H1 (cell line): ENCODE measurements at regions not wholly inside any gene's neighbourhood (a gene's known extent, or its start where the extent isn't known, plus 50 kb on each side); places are given as distances from the start of the nearest gene placed in this dataset.

ENCODE experiments used
- ASH2L ChIP-seq: fragments of 200-600, 300-600 bp; sonication (generic); IDR thresholded peaks from one replicate; pipeline ENCODE4 v1.7.1; 2017; ENCODE audit warnings: low read length
- BCL11A ChIP-seq, 2 experiments: IDR thresholded peaks; one replicate each; pipeline ENCODE4 v1.6.1; 2011; ENCODE audit warnings: low read depth in 2 of 2, low read length in 2 of 2, mild to moderate bottlenecking in 2 of 2
- HDAC2 ChIP-seq, 2 experiments: fragments of 300-600 bp in 1 of 2; sonication (generic) in 1 of 2; IDR thresholded peaks; 2 replicates each; pipeline ENCODE4 v1.6.1; 2011 to 2012; ENCODE audit warnings: low read depth in 2 of 2, low read length in 2 of 2, mild to moderate bottlenecking in 2 of 2, moderate library complexity in 2 of 2, borderline replicate concordance in 1 of 2, inconsistent platforms in 1 of 2
- HDAC6 ChIP-seq: IDR thresholded peaks from one replicate; pipeline ENCODE4 v1.7.1; 2012; ENCODE audit warnings: low read depth, mild to moderate bottlenecking, inconsistent platforms, low read length, moderate library complexity
- KDM1A ChIP-seq: fragments of 200-600, 300-600 bp; sonication (generic); IDR thresholded peaks from 2 replicates; pipeline ENCODE4 v1.7.1; 2016; ENCODE audit warnings: mild to moderate bottlenecking, low read length, borderline replicate concordance
- KDM5A ChIP-seq: fragments of 200-600 bp; IDR thresholded peaks from 2 replicates; pipeline ENCODE4 v1.7.1; 2012; ENCODE audit warnings: mild to moderate bottlenecking, low read length, inconsistent platforms, mixed read lengths
- POLR2A ChIP-seq, 2 experiments: IDR thresholded peaks; 1 replicate in 1 of 2; 2 replicates in 1 of 2; pipeline ENCODE4 v1.6.1; 2011; ENCODE audit warnings: low read depth in 2 of 2, low read length in 2 of 2, mild to moderate bottlenecking in 2 of 2; ENCODE audit errors: control extremely low read depth in 1 of 2
- SP4 ChIP-seq: IDR thresholded peaks from 2 replicates; pipeline ENCODE4 v1.6.1; 2012; ENCODE audit warnings: low read length, inconsistent platforms
- TCF12 ChIP-seq: IDR thresholded peaks from 2 replicates; pipeline ENCODE4 v1.6.1; 2011; ENCODE audit warnings: low read depth, mild to moderate bottlenecking, low read length
- TF ChIP-seq, protein P1 (sequence below): fragments of 300-600 bp; sonication (generic); IDR thresholded peaks from 2 replicates; pipeline ENCODE4 v1.7.1; 2012; ENCODE audit warnings: low read length, moderate library complexity, mild to moderate bottlenecking, inconsistent platforms; ENCODE audit not compliant: insufficient replicate concordance

DNA sequence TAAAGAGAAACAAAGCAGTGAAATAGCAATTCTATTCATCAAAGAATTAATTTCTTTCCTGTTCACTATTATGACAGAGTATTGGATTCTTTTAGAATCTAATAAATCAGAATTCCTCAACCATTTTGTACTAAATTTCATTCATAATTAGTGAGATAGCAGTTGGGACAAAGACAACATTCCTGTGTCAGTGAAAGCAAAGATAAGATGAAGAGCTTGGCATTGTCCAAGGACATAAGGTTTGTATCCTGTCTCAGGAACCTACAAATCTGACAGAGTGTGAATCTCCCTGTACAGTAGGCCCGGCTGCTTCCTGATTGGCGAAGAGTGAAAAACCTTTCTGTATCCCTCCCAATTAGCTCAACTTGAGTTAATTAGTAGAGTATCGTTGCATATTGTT lies 349.1 kb downstream of the ISL1 start (continued):
- TF ChIP-seq, protein P1, sequence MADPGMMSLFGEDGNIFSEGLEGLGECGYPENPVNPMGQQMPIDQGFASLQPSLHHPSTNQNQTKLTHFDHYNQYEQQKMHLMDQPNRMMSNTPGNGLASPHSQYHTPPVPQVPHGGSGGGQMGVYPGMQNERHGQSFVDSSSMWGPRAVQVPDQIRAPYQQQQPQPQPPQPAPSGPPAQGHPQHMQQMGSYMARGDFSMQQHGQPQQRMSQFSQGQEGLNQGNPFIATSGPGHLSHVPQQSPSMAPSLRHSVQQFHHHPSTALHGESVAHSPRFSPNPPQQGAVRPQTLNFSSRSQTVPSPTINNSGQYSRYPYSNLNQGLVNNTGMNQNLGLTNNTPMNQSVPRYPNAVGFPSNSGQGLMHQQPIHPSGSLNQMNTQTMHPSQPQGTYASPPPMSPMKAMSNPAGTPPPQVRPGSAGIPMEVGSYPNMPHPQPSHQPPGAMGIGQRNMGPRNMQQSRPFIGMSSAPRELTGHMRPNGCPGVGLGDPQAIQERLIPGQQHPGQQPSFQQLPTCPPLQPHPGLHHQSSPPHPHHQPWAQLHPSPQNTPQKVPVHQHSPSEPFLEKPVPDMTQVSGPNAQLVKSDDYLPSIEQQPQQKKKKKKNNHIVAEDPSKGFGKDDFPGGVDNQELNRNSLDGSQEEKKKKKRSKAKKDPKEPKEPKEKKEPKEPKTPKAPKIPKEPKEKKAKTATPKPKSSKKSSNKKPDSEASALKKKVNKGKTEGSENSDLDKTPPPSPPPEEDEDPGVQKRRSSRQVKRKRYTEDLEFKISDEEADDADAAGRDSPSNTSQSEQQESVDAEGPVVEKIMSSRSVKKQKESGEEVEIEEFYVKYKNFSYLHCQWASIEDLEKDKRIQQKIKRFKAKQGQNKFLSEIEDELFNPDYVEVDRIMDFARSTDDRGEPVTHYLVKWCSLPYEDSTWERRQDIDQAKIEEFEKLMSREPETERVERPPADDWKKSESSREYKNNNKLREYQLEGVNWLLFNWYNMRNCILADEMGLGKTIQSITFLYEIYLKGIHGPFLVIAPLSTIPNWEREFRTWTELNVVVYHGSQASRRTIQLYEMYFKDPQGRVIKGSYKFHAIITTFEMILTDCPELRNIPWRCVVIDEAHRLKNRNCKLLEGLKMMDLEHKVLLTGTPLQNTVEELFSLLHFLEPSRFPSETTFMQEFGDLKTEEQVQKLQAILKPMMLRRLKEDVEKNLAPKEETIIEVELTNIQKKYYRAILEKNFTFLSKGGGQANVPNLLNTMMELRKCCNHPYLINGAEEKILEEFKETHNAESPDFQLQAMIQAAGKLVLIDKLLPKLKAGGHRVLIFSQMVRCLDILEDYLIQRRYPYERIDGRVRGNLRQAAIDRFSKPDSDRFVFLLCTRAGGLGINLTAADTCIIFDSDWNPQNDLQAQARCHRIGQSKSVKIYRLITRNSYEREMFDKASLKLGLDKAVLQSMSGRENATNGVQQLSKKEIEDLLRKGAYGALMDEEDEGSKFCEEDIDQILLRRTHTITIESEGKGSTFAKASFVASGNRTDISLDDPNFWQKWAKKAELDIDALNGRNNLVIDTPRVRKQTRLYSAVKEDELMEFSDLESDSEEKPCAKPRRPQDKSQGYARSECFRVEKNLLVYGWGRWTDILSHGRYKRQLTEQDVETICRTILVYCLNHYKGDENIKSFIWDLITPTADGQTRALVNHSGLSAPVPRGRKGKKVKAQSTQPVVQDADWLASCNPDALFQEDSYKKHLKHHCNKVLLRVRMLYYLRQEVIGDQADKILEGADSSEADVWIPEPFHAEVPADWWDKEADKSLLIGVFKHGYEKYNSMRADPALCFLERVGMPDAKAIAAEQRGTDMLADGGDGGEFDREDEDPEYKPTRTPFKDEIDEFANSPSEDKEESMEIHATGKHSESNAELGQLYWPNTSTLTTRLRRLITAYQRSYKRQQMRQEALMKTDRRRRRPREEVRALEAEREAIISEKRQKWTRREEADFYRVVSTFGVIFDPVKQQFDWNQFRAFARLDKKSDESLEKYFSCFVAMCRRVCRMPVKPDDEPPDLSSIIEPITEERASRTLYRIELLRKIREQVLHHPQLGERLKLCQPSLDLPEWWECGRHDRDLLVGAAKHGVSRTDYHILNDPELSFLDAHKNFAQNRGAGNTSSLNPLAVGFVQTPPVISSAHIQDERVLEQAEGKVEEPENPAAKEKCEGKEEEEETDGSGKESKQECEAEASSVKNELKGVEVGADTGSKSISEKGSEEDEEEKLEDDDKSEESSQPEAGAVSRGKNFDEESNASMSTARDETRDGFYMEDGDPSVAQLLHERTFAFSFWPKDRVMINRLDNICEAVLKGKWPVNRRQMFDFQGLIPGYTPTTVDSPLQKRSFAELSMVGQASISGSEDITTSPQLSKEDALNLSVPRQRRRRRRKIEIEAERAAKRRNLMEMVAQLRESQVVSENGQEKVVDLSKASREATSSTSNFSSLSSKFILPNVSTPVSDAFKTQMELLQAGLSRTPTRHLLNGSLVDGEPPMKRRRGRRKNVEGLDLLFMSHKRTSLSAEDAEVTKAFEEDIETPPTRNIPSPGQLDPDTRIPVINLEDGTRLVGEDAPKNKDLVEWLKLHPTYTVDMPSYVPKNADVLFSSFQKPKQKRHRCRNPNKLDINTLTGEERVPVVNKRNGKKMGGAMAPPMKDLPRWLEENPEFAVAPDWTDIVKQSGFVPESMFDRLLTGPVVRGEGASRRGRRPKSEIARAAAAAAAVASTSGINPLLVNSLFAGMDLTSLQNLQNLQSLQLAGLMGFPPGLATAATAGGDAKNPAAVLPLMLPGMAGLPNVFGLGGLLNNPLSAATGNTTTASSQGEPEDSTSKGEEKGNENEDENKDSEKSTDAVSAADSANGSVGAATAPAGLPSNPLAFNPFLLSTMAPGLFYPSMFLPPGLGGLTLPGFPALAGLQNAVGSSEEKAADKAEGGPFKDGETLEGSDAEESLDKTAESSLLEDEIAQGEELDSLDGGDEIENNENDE = no peak
- no peak for TF ChIP-seq HDAC2 (IDR thresholded peaks at IDR 0.05; ENCODE audit: borderline replicate concordance in 1 of 2, low read depth in 2 of 2, low read length in 2 of 2)
- no peak for TF ChIP-seq TCF12
- TF ChIP-seq HDAC6 = no peak
- TF ChIP-seq SP4 = no peak
- no peak for TF ChIP-seq POLR2A (IDR thresholded peaks at IDR 0.05; ENCODE audit: control extremely low read depth in 1 of 2, low read depth in 2 of 2, low read length in 2 of 2)
- TF ChIP-seq ASH2L = no peak
- no peak for TF ChIP-seq KDM1A
- no peak for TF ChIP-seq BCL11A (IDR thresholded peaks at IDR 0.05; ENCODE audit: low read depth in 2 of 2, low read length in 2 of 2)
- TF ChIP-seq KDM5A = no peak
